H1 (cell line): ENCODE measurements at regions not wholly inside any gene's neighbourhood (a gene's known extent, or its start where the extent isn't known, plus 50 kb on each side); places are given as distances from the start of the nearest gene placed in this dataset.

Experiments
- ATF2 ChIP-seq: IDR thresholded peaks from 2 replicates; pipeline ENCODE4 v1.6.1; 2012; ENCODE audit warnings: low read length, inconsistent platforms
- E2F6 ChIP-seq: IDR thresholded peaks from 2 replicates; pipeline ENCODE4 v1.6.1; 2012; ENCODE audit warnings: inconsistent platforms
- TAF1 ChIP-seq: IDR thresholded peaks from 2 replicates; pipeline ENCODE4 v1.6.1; 2011; ENCODE audit warnings: mild to moderate bottlenecking, low read depth, low read length

DNA sequence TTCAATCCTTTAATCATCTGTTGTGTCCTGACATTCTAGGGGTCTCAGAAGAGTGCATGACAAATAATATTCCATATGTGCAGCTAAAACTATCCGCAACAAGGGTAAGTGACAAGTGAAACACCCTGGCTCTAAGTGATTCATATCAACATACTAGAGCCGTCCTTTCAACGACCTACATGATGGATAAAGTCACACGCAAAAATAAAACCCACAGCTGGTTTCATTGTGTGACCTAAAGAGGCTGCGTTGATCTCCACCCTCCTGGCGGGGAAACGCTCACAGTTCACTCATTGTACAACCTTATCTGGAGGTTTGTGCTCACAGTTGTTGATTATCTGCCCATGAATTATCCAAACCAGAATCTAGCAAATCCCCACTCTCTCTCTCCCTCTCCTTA lies 365.3 kb upstream of the PKN2 start (continued):
- TF ChIP-seq ATF2 = no peak
- no peak for TF ChIP-seq TAF1
- no peak for TF ChIP-seq E2F6
